ENCODE measurements at regions not wholly inside any gene's neighbourhood (a gene's known extent, or its start where the extent isn't known, plus 50 kb on each side); places are given as distances from the start of the nearest gene placed in this dataset.

- no peak overlapping the region for H3K4me3 ChIP-seq (ENCODE audit: low read depth, low read length)
- CTCF ChIA-PET: interaction anchor here (0.6 kb wide), 1 partner anchor 128 kb away, joined by 3 read pairs; no protein-coding TSS in a partner anchor
- POLR2A ChIA-PET: no interaction called here
Measured at GRCh38 chr2:235398321-235398720, 95.5 kb upstream of the AGAP1 start.

GRCh38 chr2:235399895-235400294 lies 93.9 kb upstream of the AGAP1 start:
- ChIA-PET POLR2A (no interaction called here), CTCF (no interaction called here)
- H3K4me3 ChIP-seq (ENCODE audit: low read depth, low read length): no peak overlapping the region
- no peak for TF ChIP-seq CTCF (IDR thresholded peaks at IDR 0.05; ENCODE audit: insufficient read depth, low read depth, low read length)
- no peak for DNase-seq (ENCODE audit: low read depth)
- no peaks in the 10 kb centered on the region for H3K36me3 ChIP-seq (ENCODE audit: control insufficient read depth, insufficient read depth, low read length)
- H3K27me3 ChIP-seq (ENCODE audit: control insufficient read depth, insufficient read depth, low read length): no peaks in the 10 kb centered on the region

More at GRCh38 chr2:235398321-235398720, 95.5 kb upstream of the AGAP1 start:
- Histone ChIP-seq H3K27me3 (ENCODE audit: control insufficient read depth, insufficient read depth, low read length) (no peaks in the 10 kb centered on the region), H3K36me3 (ENCODE audit: control insufficient read depth, insufficient read depth, low read length) (no peaks in the 10 kb centered on the region)
- TF ChIP-seq CTCF (IDR thresholded peaks at IDR 0.05; ENCODE audit: insufficient read depth, low read depth, low read length): no peak
- DNase-seq (ENCODE audit: low read depth): no peak

GRCh38 chr2:235402422-235402821 lies 91.4 kb upstream of the AGAP1 start:
- CTCF ChIA-PET: no interaction called here

GRCh38 chr2:235405612-235406361 lies 88.1 kb upstream of the AGAP1 start:
- no peaks in the 10 kb centered on the region for H3K27me3 ChIP-seq (ENCODE audit: control insufficient read depth, insufficient read depth, low read length)
- CTCF ChIA-PET: no interaction called here

More at GRCh38 chr2:235402422-235402821, 91.4 kb upstream of the AGAP1 start:
- DNase-seq (ENCODE audit: low read depth): no peak
- Histone ChIP-seq H3K36me3 (ENCODE audit: control insufficient read depth, insufficient read depth, low read length) (no peaks in the 10 kb centered on the region), H3K4me3 (ENCODE audit: low read depth, low read length) (no peak overlapping the region), H3K27me3 (ENCODE audit: control insufficient read depth, insufficient read depth, low read length) (no peaks in the 10 kb centered on the region)
- TF ChIP-seq CTCF (IDR thresholded peaks at IDR 0.05; ENCODE audit: insufficient read depth, low read depth, low read length): no peak
- POLR2A ChIA-PET: no interaction called here

GRCh38 chr2:235406430-235406829 lies 87.4 kb upstream of the AGAP1 start:
- H3K4me3 ChIP-seq (ENCODE audit: low read depth, low read length): no peak overlapping the region
- no peak for DNase-seq (ENCODE audit: low read depth)
- TF ChIP-seq CTCF (IDR thresholded peaks at IDR 0.05; ENCODE audit: insufficient read depth, low read depth, low read length): no peak
- no peaks in the 10 kb centered on the region for H3K36me3 ChIP-seq (ENCODE audit: control insufficient read depth, insufficient read depth, low read length)
- ChIA-PET CTCF (no interaction called here), POLR2A (no interaction called here)
- H3K27me3 ChIP-seq (ENCODE audit: control insufficient read depth, insufficient read depth, low read length): no peaks in the 10 kb centered on the region

More at GRCh38 chr2:235405612-235406361, 88.1 kb upstream of the AGAP1 start:
- POLR2A ChIA-PET: no interaction called here
- Histone ChIP-seq H3K4me3 (ENCODE audit: low read depth, low read length) (no peak overlapping the region), H3K36me3 (ENCODE audit: control insufficient read depth, insufficient read depth, low read length) (no peaks in the 10 kb centered on the region)
- no peak for DNase-seq (ENCODE audit: low read depth)
- TF ChIP-seq CTCF (IDR thresholded peaks at IDR 0.05; ENCODE audit: insufficient read depth, low read depth, low read length): no peak
